Brain pericyte (primary cell): ENCODE measurements at regions not wholly inside any gene's neighbourhood (a gene's known extent, or its start where the extent isn't known, plus 50 kb on each side); places are given as distances from the start of the nearest gene placed in this dataset.
A peak's percentile ranks its signal among the peaks of the same experiment; 100 is the strongest.

Experiments used
- DNase-seq: peaks from one replicate; pipeline ENCODE4 v3.0.0-alpha.2; 2012; ENCODE audit warnings: low read depth, low spot score

- DNase-seq, result no peak
These were observed 187.0 kb upstream of the FN1 start for GRCh38 chr2:215622837-215623236.

DNA sequence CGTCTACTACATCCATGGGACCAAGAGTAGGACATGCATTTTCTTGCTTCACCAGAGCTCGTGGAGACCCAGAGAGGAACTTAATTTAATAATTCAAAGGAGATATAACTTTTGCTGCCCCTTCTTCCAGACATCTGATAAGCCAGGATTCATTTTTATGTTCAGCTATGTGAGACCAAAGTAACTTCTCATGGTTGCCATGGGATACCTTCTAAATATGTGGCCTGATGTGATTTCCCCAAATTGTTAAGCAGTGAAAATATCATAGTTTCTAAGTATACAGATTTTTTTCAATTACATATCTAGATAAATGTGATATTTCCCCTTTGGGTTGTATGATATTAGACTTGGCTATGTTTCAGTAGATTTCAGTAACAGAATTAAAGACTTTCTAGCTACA, 185.5 kb upstream of the FN1 start:
- no peak for DNase-seq

DNA sequence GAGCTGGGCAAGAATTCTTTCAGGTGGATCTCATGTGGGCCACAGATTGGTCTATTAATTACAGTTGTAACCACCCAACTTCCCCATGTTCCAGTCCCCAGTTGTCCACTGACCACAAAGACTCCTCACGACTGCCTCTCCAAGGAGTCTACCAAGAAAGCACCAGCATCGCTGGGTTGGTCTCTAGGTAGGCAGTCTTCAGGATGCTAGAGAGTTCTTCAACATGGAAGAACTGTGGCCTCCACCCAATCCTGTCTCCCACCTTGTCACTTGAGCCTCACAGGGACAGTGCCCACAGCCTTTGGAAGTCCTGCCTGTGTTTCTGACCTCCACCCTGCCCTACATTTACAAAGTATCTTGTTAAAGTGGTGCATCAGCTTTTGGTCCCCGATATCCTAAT, 184.7 kb upstream of the FN1 start:
- no peak for DNase-seq

DNA sequence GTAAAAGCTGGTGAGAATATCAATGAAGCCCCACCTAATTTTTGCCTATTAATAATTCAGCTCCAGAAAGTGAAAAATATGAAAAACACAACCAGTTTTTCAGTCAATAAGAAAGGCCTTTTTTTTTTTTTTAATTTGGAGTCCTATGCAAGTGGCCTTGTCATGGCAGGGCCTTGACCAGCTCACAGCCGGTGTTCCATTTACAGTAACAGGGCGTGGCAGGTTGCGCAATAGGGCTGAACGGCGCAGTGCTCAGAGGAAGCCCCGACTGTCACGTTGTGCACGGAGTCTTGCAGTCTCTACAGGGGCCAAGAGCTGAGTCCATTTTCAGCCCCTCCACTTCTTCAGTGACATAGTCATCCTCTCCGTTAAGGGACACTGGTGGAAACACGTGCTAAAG, 184.1 kb upstream of the FN1 start:
- no peak for DNase-seq

DNA sequence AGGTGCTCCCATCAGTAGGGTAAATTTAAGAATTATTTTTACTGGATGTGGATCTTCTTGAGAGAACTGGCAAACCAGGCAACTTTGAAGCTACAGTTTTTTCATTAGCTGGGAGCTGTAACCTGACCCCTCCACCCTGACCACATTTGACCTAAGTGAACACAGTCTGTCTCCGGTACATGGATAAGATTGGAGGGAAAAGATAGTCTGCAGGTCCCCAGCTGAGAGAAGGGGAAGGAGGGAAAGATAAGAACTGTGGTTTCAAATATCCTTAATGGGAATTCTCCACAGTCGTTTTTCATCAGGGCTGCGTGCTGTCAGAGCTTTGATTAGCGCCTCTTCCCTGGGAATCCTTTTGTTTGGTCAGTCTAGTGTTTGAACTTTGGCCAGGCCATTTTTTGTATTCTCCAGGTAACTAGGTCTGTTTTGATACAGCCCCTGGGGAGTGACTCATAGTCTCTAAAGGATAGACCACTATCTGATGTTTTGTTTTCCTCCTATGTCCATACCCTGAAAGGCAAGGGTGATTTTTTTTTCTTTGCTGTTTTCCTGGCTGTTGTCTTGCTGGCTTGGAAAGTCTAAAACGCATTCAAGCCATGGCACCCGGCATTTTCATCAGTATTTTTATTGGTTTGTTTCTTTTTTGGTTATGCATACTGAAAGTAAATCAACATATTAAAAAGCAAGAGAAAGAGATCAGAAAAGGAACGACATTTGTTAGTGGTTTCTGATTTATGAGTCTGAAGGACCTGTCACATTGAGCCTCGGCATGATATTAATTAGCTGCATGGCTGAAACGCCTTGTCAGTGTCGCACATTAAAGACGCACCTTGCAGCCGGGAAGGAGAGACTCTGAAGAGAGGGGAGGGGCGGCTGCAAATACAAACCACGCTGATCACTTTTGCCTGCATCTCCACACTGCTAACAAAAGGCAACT, 183.4 kb upstream of the FN1 start:
- DNase-seq, result peak; percentile 43

DNA sequence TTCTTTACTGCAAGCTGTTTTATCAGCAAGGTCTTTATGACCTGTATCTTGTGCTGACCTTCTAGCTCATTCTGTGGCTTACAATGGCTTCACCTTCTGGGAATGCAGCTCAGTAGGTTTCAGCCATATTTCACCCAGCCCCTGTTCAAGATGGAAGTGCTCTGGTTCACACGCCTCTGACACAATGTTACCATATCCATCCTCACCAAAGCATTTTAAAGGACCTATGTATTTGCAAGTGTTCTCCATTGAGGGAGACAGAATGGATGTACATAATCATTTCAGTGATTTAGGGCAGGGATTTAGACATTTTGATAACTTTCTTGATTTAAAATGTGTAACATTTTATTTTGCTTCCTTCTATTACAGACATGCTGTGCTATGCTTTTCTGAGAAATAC, 182.3 kb upstream of the FN1 start:
- no peak for DNase-seq

- DNase-seq, result no peak
These were observed 181.4 kb upstream of the FN1 start for GRCh38 chr2:215617060-215617824.

- DNase-seq, result no peak
These were observed 179.9 kb upstream of the FN1 start for GRCh38 chr2:215615803-215616174.

GRCh38 chr2:215615067-215615802, 179.4 kb upstream of the FN1 start:
- DNase-seq, result no peak

- no peak for DNase-seq
These were observed 178.4 kb upstream of the FN1 start for GRCh38 chr2:215614296-215614695.

DNA sequence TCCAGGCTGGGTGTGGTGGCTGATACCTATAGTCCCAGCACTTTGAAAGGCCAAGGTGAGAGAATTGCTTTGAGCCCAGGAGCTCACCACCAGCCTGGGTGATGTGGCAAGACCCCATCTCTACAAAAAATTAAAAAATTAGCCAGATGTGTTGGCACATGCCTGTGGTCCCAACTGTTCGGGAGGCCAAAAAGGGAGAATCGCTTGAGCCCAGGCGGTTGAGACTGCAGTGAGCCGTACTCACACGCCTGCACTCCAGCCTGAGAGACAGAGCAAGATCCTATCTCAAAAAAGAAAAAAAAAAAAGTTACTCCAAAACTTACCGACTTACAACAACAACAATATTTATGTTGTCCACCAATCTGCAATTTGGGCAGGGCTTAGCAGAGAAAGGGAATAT, 178.0 kb upstream of the FN1 start:
- no peak for DNase-seq

- no peak for DNase-seq
These were observed 177.4 kb upstream of the FN1 start for GRCh38 chr2:215613280-215613679.

- DNase-seq, result no peak
These were observed 176.9 kb upstream of the FN1 start for GRCh38 chr2:215612786-215613185.

GRCh38 chr2:215611609-215612386, 175.9 kb upstream of the FN1 start:
- DNase-seq, result no peak

GRCh38 chr2:215609089-215610032, 173.5 kb upstream of the FN1 start:
- no peak for DNase-seq

DNA sequence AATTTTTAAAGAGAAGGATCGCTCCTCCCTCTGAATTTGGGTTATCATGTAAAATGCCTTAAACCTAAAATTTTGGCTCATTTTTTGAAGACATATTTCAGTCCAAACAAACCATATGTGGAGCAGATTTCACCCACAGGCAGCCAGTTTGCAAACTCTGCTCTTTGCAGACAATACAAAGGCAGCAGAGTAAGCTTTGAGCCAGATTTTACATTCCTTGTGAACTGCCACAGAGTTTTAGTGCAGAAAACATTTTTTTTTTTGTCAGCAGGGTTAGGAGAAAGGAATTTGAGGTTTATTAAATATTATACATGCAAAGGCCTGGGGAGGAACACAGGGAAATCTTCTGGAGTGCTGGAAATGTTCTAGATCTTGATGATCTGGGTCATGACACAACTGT, 171.9 kb upstream of the FN1 start:
- no peak for DNase-seq

DNA sequence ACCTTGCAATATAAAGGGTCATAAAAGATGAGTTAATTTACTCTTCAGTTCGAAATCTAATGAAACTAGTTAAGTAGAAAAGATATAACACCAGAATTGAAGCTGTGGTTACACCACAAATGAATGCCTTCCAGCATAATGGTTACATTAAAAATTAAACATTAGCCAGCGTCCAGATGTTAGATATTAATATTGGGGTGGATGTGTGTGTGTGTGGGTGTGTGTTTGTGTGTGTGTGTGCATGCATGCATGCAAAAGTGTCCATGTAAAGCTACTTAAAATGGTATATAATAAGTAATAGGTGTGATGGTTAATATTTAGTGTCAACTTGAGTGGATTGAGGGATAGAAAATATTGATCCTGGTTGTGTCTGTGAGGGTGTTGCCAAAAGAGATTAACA, 170.4 kb upstream of the FN1 start:
- no peak for DNase-seq

DNA sequence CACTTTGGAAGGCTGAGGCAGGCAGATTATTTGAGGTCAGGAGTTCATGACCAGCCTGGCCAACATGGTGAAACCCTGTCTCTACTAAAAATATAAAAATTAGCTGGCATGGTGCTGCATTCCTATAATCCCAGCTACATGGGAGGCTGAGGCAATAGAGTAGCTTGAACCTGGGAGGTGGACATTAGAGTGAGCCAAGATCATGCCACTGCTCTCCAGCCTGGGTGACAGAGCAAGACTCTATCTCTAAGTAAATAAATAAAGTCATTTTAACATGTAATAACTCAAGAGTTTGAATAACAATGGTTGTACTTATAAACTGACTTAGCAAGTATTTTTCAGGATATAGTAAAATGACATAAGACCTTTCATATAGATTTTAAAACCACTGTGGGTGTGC, 169.3 kb upstream of the FN1 start:
- DNase-seq, result no peak

DNA sequence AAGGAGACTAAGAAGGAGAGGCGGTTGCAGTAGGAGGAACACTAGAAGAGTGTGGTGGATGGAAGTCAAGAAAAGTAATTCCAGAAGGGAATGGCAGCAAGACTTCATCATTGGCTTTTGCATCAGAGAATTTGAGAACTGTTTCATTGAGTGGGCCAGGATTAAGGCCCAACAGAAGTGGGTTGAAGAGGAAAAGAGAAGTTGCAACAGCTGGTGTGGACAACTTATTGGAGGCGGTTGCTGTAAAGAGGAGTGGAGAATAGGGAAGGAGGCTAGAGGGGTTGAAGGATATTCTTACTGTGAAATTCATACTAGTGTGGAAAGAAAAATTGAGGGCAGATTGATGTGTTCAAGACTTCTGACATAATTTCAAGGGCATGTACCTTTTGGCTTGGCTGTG, 168.7 kb upstream of the FN1 start:
- DNase-seq, result no peak

DNA sequence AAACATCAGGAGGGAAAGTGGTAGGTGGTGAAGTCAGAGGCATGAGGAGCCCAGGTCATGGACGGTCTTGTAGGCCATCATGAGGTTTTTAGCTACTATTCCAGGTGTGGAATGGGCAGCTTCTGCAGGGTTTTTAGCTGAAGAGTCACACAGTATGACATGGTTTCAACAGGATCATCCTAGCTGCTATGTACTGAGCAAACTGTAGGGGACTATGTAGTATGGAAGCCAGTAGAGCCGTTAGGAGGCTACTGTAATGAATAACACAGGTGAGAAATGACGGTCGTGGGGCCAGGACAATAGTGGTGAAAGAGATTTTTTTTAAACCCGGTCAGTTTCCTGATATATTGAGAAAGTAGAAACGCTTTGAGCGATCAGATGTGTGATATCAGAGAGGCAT, 167.6 kb upstream of the FN1 start:
- no peak for DNase-seq
